ENCODE measurements at regions not wholly inside any gene's neighbourhood (a gene's known extent, or its start where the extent isn't known, plus 50 kb on each side); places are given as distances from the start of the nearest gene placed in this dataset.

DNA sequence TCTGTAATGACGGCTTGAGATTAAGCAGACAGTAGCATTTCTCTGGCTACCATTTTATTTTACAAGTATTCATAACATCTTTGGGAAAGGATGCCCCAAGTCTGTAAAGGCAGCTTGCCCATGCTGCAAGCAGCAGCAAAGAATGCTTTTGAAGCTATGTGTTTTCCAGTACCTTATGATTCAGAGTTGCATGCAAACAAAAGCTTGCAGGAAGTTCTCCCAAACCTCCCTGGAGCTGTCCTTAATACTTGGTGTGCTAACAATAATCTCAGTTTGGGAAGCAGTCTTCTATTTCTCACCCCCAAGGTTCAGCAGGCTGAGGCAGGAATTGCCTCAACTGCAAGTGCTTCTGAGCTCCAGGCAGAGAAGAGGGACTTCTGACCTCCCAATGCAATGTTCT is 60.8 kb downstream of the CCNA1 start:
- Mint-ChIP-seq H3K27me3 (ENCODE audit: low read depth in 3 of 3) (peaks cover 0 to 2% (median 0%) of the 10 kb centered on the region in 3 donors), H3K27ac (no peak overlapping the region)
- intact Hi-C loops (cut with micrococcal nuclease), result no loop called here

GRCh38 chr13:36495431-36495830 is 63.1 kb downstream of the CCNA1 start:
- Mint-ChIP-seq H3K4me1 (peaks cover 2% of the 10 kb centered on the region), H3K4me3 (no peak overlapping the region), H3K36me3 (no peaks in the 10 kb centered on the region), H3K27ac (no peak overlapping the region), H3K9me3 (peaks cover 0 to 9% (median 2%) of the 10 kb centered on the region in 7 donors), H3K27me3 (ENCODE audit: low read depth in 3 of 3) (no peaks in the 10 kb centered on the region)
- Histone ChIP-seq H3K9ac (ENCODE audit: insufficient read depth, low read length, poor library complexity, severe bottlenecking) (no peak overlapping the region), H3K27me3 (ENCODE audit: control insufficient read depth in 2 of 2, insufficient read depth in 2 of 2, low read length in 2 of 2) (no peaks in the 10 kb centered on the region), H2AFZ (ENCODE audit: insufficient read depth, low read depth, low read length, poor library complexity, severe bottlenecking) (no peak overlapping the region), H3K9me3 (replicated peaks in 1 of 2; ENCODE audit: control insufficient read depth in 1 of 2, insufficient read depth in 1 of 2, low read length in 2 of 2) (no peaks in the 10 kb centered on the region), H3K79me2 (ENCODE audit: insufficient read depth, low read length) (no peaks in the 10 kb centered on the region), H3K4me2 (replicated peaks; ENCODE audit: extremely low read depth, low read length, poor library complexity, severe bottlenecking) (no peak overlapping the region), H3K27ac (ENCODE audit: low read depth in 1 of 2, low read length in 2 of 2) (no peak overlapping the region), H3K4me3 (replicated peaks in 1 of 3; ENCODE audit: low read depth in 2 of 3, low read length in 3 of 3) (no peak overlapping the region), H3K4me1 (ENCODE audit: control insufficient read depth in 1 of 2, insufficient read depth in 2 of 2, low read length in 2 of 2) (no peaks in the 10 kb centered on the region), H4K20me1 (ENCODE audit: insufficient read depth, low read length) (no peaks in the 10 kb centered on the region), H3K36me3 (replicated peaks in 1 of 2; ENCODE audit: control insufficient read depth in 1 of 2, insufficient read depth in 2 of 2, low read length in 2 of 2) (no peaks in the 10 kb centered on the region)
- intact Hi-C loops (cut with micrococcal nuclease), result no loop called here
- TF ChIP-seq, protein P1, sequence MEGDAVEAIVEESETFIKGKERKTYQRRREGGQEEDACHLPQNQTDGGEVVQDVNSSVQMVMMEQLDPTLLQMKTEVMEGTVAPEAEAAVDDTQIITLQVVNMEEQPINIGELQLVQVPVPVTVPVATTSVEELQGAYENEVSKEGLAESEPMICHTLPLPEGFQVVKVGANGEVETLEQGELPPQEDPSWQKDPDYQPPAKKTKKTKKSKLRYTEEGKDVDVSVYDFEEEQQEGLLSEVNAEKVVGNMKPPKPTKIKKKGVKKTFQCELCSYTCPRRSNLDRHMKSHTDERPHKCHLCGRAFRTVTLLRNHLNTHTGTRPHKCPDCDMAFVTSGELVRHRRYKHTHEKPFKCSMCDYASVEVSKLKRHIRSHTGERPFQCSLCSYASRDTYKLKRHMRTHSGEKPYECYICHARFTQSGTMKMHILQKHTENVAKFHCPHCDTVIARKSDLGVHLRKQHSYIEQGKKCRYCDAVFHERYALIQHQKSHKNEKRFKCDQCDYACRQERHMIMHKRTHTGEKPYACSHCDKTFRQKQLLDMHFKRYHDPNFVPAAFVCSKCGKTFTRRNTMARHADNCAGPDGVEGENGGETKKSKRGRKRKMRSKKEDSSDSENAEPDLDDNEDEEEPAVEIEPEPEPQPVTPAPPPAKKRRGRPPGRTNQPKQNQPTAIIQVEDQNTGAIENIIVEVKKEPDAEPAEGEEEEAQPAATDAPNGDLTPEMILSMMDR (IDR thresholded peaks at IDR 0.05), result no peak
- WGBS (ENCODE audit: insufficient coverage), result 89% methylated on average over 4 of the region's 4 CpGs
- no peak for DNase-seq

More for the DNA sequence above, 60.8 kb downstream of the CCNA1 start:
- H3K27ac ChIP-seq (ENCODE audit: low read depth in 1 of 2, low read length in 2 of 2), result no peak overlapping the region
- H3K9ac ChIP-seq (ENCODE audit: insufficient read depth, low read length, poor library complexity, severe bottlenecking), result no peak overlapping the region
- Mint-ChIP-seq H3K36me3 (no peaks in the 10 kb centered on the region), H3K4me3 (no peak overlapping the region), H3K4me1 (peaks cover 7% of the 10 kb centered on the region), H3K9me3 (peaks cover 0 to 4% (median 2%) of the 10 kb centered on the region in 7 donors)
- no peak for DNase-seq
- no peaks in the 10 kb centered on the region for H4K20me1 ChIP-seq (ENCODE audit: insufficient read depth, low read length)
- no peak overlapping the region for H3K4me3 ChIP-seq (replicated peaks in 1 of 3; ENCODE audit: low read depth in 2 of 3, low read length in 3 of 3)
- TF ChIP-seq, protein P1 (IDR thresholded peaks at IDR 0.05), result no peak
- H3K27me3 ChIP-seq (ENCODE audit: control insufficient read depth in 2 of 2, insufficient read depth in 2 of 2, low read length in 2 of 2), result no peaks in the 10 kb centered on the region
- H2AFZ ChIP-seq (ENCODE audit: insufficient read depth, low read depth, low read length, poor library complexity, severe bottlenecking), result no peak overlapping the region
- WGBS (ENCODE audit: insufficient coverage), result no CpG with 5 or more reads among the region's 1 CpG
- no peaks in the 10 kb centered on the region for H3K79me2 ChIP-seq (ENCODE audit: insufficient read depth, low read length)
- H3K4me2 ChIP-seq (replicated peaks; ENCODE audit: extremely low read depth, low read length, poor library complexity, severe bottlenecking), result no peak overlapping the region
- no peaks in the 10 kb centered on the region for H3K9me3 ChIP-seq (replicated peaks in 1 of 2; ENCODE audit: control insufficient read depth in 1 of 2, insufficient read depth in 1 of 2, low read length in 2 of 2)
- H3K36me3 ChIP-seq (replicated peaks in 1 of 2; ENCODE audit: control insufficient read depth in 1 of 2, insufficient read depth in 2 of 2, low read length in 2 of 2), result no peaks in the 10 kb centered on the region
- no peaks in the 10 kb centered on the region for H3K4me1 ChIP-seq (ENCODE audit: control insufficient read depth in 1 of 2, insufficient read depth in 2 of 2, low read length in 2 of 2)
